Left colon (tissue), 2 donors: ENCODE measurements at regions not wholly inside any gene's neighbourhood (a gene's known extent, or its start where the extent isn't known, plus 50 kb on each side); places are given as distances from the start of the nearest gene placed in this dataset.
"Not testable (repeated sequence)": the region's sequence is repeated elsewhere in the genome, so short reads cannot be mapped to it uniquely, and the experiment has no call there.

Experiments used
- ATAC-seq: fragments of 200-7000 bp; cut with Tn5 transposase; one replicate; pipeline ENCODE4 v1.9.1; 2020; ENCODE audit warnings: mild to moderate bottlenecking, moderate library complexity
- DNase-seq, 2 donors: peaks; one replicate each; pipeline ENCODE4 v3.0.0-alpha.2; 2020
- intact Hi-C, 2 donors: fragments of 100-400 bp; cut with DNase I in 1 of 2; cut with micrococcal nuclease in 1 of 2; formaldehyde crosslinking; loops; one replicate each; pipeline versions ENCODE4 v1.11.2 to v1.14.0; 2022; cut with DNase I, micrococcal nuclease
- donor health status: DM: no; HTN: no; CAD: no.
- donor health status: DM: yes; HTN: yes; CAD: no.

GRCh38 chr3:104266219-104266618 lies 1100.5 kb upstream of the ALCAM start:
- ATAC-seq, DNase-seq, intact Hi-C loops: not testable (repeated sequence)

- intact Hi-C loops, result loop anchor here in 1 of 2 donors (10.0 kb wide), 1 partner anchor 1245 kb away; no protein-coding TSS in a partner anchor
- ATAC-seq (no peak), DNase-seq (no peak)
Measured at GRCh38 chr3:104269771-104270170, 1096.9 kb upstream of the ALCAM start.

GRCh38 chr3:104273046-104273649 lies 1093.6 kb upstream of the ALCAM start:
- intact Hi-C loops, result loop anchor here in 1 of 2 donors (10.0 kb wide), 1 partner anchor 1242 kb away; no protein-coding TSS in a partner anchor
- no peak for DNase-seq
- ATAC-seq, result no peak

- DNase-seq, result no peak
- intact Hi-C loops, result loop anchor here in 1 of 2 donors (10.0 kb wide), 1 partner anchor 1240 kb away; no protein-coding TSS in a partner anchor
- ATAC-seq, result no peak
Measured at GRCh38 chr3:104275199-104275598, 1091.5 kb upstream of the ALCAM start.

GRCh38 chr3:104279617-104280016 lies 1087.1 kb upstream of the ALCAM start:
- ATAC-seq, result no peak
- intact Hi-C loops, result loop anchor here in 1 of 2 donors (10.0 kb wide), 1 partner anchor 1235 kb away; no protein-coding TSS in a partner anchor

GRCh38 chr3:104281713-104282112 lies 1085.0 kb upstream of the ALCAM start:
- intact Hi-C loops, result no loop called here
- ATAC-seq, result no peak
- no peak for DNase-seq

More at GRCh38 chr3:104279617-104280016, 1087.1 kb upstream of the ALCAM start:
- DNase-seq, result no peak

GRCh38 chr3:104286645-104287044 lies 1080.1 kb upstream of the ALCAM start:
- no peak for ATAC-seq
- intact Hi-C loops, result no loop called here
- DNase-seq, result no peak

- DNase-seq (no peak), ATAC-seq (no peak)
- intact Hi-C loops, result no loop called here
Measured at GRCh38 chr3:104291437-104291851, 1075.3 kb upstream of the ALCAM start.

GRCh38 chr3:104291878-104292277 lies 1074.8 kb upstream of the ALCAM start:
- intact Hi-C loops, result no loop called here
- no peak for ATAC-seq
- no peak for DNase-seq

- intact Hi-C loops, result no loop called here
- DNase-seq (no peak), ATAC-seq (no peak)
Measured at GRCh38 chr3:104297617-104298016, 1069.1 kb upstream of the ALCAM start.

- DNase-seq, result no peak
- intact Hi-C loops, result no loop called here
- ATAC-seq, result no peak
Measured at GRCh38 chr3:104298662-104299061, 1068.0 kb upstream of the ALCAM start.

- ATAC-seq, result no peak
- DNase-seq, result no peak
- intact Hi-C loops, result no loop called here
Measured at GRCh38 chr3:104316118-104316517, 1050.6 kb upstream of the ALCAM start.

- ATAC-seq (no peak), DNase-seq (no peak)
- intact Hi-C loops, result no loop called here
Measured at GRCh38 chr3:104323226-104323625, 1043.5 kb upstream of the ALCAM start.

- DNase-seq (no peak), ATAC-seq (no peak)
- intact Hi-C loops, result no loop called here
Measured at GRCh38 chr3:104347291-104347690, 1019.4 kb upstream of the ALCAM start.

GRCh38 chr3:104349836-104350235 lies 1016.9 kb upstream of the ALCAM start:
- ATAC-seq, result no peak
- intact Hi-C loops, result no loop called here
- DNase-seq, result no peak

GRCh38 chr3:104353951-104354350 lies 1012.8 kb upstream of the ALCAM start:
- ATAC-seq, result no peak
- intact Hi-C loops, result no loop called here

GRCh38 chr3:104359546-104359945 lies 1007.2 kb upstream of the ALCAM start:
- DNase-seq (no peak), ATAC-seq (no peak)
- intact Hi-C loops, result no loop called here

More at GRCh38 chr3:104353951-104354350, 1012.8 kb upstream of the ALCAM start:
- no peak for DNase-seq

- no peak for ATAC-seq
- DNase-seq, result no peak
- intact Hi-C loops, result no loop called here
Measured at GRCh38 chr3:104360038-104360437, 1006.7 kb upstream of the ALCAM start.

- ATAC-seq, DNase-seq, intact Hi-C loops: not testable (repeated sequence)
Measured at GRCh38 chr3:104361748-104362147, 1005.0 kb upstream of the ALCAM start.

- intact Hi-C loops, result no loop called here
- DNase-seq (no peak), ATAC-seq (no peak)
Measured at GRCh38 chr3:104362319-104362718, 1004.4 kb upstream of the ALCAM start.

GRCh38 chr3:104367000-104367399 lies 999.7 kb upstream of the ALCAM start:
- DNase-seq (no peak), ATAC-seq (no peak)
- intact Hi-C loops, result no loop called here
